ENCODE measurements at regions not wholly inside any gene's neighbourhood (a gene's known extent, or its start where the extent isn't known, plus 50 kb on each side); places are given as distances from the start of the nearest gene placed in this dataset.

DNA sequence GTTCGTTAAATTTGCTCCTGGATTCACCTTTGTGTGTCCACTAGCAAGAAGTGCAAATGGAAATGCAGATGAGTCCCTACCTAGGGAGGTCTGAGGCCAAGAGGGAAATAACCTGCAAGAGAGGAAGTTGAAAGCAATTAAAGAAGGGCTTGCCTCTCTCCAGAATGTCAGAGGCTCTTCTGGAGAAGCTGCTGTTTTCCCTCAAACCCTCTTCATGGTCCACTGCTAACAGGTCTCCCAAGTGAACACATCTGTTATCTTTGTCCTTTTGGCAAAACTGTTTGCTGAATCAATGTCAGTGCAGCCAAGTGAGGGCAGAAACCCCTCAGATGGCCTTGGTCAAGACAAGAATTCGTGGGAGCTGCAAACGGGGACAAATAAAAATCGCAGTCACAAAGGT is 177.3 kb upstream of the PLXNA2 start:
- no peak for DNase-seq

GRCh38 chr1:208423526-208423925 is 179.3 kb upstream of the PLXNA2 start:
- no peak for DNase-seq

DNA sequence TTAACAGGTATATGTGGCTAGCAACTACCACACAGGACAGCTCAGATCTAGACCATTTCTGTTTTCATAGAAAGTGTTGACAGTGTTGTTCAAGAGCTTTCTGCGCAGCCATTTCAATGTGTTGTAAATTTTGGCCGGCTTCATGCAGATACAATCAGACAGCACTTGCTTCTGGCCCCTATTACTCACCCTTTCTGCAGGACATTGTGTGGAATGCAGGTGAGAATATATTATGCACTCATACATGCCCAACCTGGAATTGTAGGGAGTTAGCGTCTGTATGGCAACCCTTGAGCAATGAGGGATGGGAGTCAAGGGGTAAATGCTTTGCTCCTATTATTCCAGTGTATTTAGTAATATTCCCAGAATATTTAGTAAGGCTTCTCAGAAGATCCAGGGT is 180.9 kb upstream of the PLXNA2 start:
- no peak for DNase-seq

GRCh38 chr1:208430220-208430619 is 186.0 kb upstream of the PLXNA2 start:
- no peak for DNase-seq

DNA sequence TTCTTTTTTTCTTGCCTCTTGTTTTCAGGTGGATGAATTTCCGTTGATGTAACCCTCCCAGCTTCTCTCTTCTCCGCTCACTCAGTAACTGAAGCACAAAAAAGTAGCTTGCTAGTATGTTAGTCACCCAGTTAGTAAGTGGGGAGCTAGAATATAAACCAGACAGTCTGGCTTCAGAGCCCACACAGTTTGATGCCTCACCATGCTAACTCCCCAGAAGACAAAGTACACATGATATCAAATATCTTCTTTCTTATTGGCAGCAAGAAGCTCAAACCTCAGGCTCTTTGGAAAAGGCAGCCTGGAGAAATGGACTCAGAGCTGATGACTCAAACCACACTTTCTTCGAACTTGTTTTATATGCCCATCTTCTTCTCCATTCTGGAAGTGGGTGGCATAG is 187.5 kb upstream of the PLXNA2 start:
- DNase-seq: no peak

DNA sequence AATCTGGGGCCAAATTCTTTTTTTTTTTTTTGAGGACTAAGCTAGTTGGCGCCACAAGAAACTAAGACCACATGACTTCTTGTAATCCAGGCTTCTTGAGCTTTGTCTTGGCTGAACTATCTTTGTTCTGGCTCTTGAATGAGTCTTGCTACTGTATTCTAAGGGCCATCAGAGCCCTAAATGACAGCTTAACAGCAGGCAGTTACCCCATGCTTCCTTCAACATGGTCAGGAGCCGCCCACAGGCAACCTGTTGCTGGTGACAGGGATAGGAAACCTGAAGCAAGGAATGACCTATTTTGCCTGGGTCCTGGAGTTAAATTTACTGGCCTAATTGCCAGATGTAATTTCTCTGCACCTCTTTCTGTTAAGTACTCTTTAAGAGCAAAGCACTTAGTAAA is 188.2 kb upstream of the PLXNA2 start:
- DNase-seq: no peak

DNA sequence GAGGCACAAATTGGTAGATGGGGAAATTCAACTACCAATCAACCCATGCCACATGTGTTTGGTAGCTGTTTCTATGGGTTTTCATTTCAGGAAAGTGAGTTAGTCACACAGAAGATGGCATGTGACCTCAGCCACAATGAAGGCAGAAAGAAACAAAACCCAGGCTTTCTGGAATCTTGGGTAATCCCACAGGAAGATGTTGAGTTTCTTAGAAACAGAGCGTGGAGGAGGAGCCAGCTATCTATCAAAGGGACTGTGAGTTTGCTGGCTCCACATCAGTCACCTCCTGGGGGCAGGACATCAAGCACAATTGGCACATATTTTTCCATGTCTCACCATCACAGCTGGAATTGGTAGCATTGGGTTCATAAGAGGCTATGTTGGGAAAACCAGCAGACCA is 188.9 kb upstream of the PLXNA2 start:
- DNase-seq: no peak

- DNase-seq: no peak
Measured at GRCh38 chr1:208433971-208434370, 189.8 kb upstream of the PLXNA2 start.

DNA sequence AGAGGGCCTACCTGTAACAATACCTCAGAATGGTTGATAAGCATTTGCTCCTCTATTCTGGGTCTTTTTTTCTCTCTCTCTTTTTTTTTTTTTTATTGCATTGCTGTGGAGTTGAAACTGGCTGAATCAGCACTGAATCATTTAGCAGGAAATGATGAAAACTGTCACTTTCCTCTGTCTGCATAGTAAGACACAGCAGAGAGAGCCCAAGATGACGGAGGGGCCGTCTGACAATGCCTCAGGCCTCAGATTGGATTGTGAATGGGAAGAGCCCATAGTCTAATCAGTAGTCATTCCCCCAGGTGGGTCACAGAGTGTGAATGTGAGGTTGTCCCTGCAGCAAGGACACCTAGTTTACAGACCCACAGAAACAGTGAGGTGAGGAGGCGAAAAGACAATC is 193.2 kb upstream of the PLXNA2 start:
- no peak for DNase-seq

DNA sequence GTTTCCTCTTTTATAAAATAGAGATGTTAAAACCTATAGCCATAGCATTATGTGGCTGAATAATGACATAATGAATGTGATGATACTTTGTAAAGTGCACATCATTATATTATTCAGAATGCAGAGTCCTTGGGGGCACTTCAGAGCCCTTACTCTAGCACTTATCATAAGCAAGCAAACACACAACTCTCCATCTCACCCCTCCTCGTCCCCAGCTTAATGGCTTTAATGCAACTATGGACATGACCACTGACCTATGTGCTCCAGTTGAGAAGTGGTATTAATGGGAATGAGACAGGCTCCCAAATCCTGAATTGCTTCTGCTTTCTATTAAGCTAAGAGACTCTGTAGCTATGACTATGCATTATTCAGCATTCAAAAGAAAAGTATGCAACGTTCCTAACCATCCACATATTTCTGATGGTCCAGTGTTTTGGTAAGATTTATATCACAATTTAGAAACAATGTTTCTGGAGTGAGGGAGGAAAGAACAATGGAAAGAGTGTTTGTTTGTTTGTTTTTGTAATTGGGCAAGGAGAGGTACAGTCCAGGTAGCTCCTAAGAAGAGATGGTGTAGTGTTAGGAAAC is 194.0 kb upstream of the PLXNA2 start:
- DNase-seq: no peak

- DNase-seq: no peak
Measured at GRCh38 chr1:208445758-208446203, 201.6 kb upstream of the PLXNA2 start.

DNA sequence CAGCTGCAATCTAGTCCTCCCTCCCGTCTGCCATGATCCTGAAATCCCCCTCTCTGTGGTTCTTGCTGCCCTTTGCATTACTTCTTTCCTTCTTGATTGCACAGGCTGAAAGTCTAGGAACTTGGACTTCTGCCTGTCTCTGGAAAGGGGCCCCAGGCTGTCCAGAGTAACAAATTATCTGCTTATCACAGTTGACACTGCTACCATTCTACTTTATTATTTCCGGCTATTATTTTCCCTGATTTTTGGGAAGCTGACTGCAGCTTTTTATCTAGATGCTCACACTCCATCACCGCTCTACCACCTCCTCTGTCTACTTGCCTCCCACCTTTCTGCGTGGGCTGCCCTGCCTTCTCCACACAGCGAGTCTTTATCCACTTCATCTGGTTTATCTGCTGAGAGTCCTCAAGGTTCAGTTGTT is 202.1 kb upstream of the PLXNA2 start:
- DNase-seq: no peak

GRCh38 chr1:208448425-208448824 is 204.2 kb upstream of the PLXNA2 start:
- no peak for DNase-seq

GRCh38 chr1:208449951-208450350 is 205.8 kb upstream of the PLXNA2 start:
- DNase-seq: no peak

DNA sequence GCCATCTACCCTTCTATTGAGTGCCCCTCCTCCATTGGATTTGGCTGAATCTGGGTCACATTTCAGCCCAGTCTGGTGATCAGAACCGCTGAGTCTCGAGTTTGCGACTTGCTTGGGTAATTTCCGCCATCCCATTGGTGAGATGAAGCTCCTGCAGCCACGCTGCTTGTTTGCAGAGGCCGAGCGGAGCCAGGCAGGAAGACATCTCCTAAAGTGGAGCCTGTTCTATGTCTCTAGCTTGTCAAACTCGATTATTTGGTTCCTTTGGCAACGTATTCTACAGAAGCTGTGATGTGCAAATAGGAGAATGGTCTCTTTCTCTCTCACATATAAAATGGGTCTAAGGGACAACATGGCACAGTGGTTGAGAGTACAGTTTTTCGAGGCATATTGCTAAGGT is 206.8 kb upstream of the PLXNA2 start:
- no peak for DNase-seq

DNA sequence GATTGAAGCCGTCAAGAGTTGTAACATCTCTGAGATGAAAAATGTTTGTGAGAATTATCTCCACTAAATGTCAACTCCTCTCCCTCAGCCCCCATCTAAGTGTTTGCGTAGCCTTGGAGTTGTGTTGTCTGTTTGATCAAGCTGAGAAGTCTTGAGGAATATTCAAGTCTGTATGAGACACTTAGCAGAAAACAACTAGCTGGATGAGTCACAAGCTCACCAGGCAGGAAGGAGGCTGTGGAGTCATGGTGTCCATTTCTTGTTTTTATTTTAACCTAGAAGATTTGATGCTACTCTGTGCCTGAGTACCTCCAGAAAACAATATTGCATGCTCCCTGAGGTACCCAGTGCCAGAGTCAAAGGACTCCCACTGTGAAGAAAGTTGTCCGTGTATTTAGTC is 211.6 kb upstream of the PLXNA2 start:
- DNase-seq: no peak

DNA sequence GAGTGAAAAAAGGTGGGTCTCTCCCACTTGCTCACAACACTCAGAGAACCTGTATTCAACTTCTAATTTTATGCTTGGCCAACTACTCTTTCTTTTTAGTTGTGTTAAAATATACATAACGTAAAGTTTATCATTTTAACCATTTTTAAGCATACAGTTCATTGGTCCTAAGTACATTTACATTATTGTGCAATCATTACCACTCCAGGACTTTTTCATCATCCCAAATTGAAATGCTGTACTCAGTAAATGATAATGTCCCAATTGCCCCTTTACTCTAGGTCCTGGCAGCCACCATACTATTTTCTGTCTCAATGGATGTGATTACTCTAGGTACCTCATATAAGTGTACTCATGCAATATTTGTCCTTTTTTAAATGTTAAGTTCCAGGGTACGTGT is 212.3 kb upstream of the PLXNA2 start:
- no peak for DNase-seq

- no peak for DNase-seq
Measured at GRCh38 chr1:208460823-208461222, 216.6 kb upstream of the PLXNA2 start.

GRCh38 chr1:208461680-208462079 is 217.5 kb upstream of the PLXNA2 start:
- DNase-seq: no peak

DNA sequence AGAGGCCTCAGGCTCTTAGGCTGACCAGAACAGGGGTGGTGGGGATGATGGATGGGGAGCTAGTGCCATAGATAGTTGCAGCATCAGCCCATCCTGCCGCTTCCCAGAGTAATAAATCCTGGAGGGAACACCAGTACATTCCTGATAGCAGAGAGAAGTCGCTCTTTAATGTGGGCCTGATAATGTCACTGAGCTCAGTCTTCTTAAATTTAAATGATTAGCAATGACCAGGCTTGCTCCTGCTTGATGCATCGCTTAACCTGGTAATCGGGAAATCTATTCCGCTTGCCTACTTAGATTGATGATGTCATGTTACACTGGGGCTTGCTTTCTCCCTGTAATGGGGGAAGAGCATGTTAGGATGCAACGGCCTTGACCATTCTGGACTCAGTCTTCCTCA is 218.6 kb upstream of the PLXNA2 start:
- DNase-seq: no peak

GRCh38 chr1:208465266-208465665 is 221.1 kb upstream of the PLXNA2 start:
- no peak for DNase-seq

- no peak for DNase-seq
Measured at GRCh38 chr1:208465786-208466590, 221.8 kb upstream of the PLXNA2 start.

GRCh38 chr1:208467151-208467780 is 223.1 kb upstream of the PLXNA2 start:
- DNase-seq: no peak

- DNase-seq: no peak
Measured at GRCh38 chr1:208475449-208475848, 231.3 kb upstream of the PLXNA2 start.
